DMS114 treated with DMSO at 0.1 percent for 48 hours (cell line): ENCODE measurements at regions not wholly inside any gene's neighbourhood (a gene's known extent, or its start where the extent isn't known, plus 50 kb on each side); places are given as distances from the start of the nearest gene placed in this dataset.
"Not testable (repeated sequence)": the region's sequence is repeated elsewhere in the genome, so short reads cannot be mapped to it uniquely, and the experiment has no call there.

Source experiments
- DNase-seq: peaks from one replicate; lab custom pipeline; 2025; ENCODE audit not compliant: unreplicated experiment; lab: John Stamatoyannopoulos, UW

GRCh38 chr12:84406720-84407119, 505.9 kb downstream of the SLC6A15 start:
- DNase-seq: not testable (repeated sequence)

- no peak for DNase-seq
These were observed 514.8 kb downstream of the SLC6A15 start for GRCh38 chr12:84397846-84398245.

- DNase-seq: peak; percentile 18
These were observed 515.3 kb downstream of the SLC6A15 start for GRCh38 chr12:84397263-84397662.

- not testable (repeated sequence) for DNase-seq
These were observed 521.4 kb downstream of the SLC6A15 start for GRCh38 chr12:84391176-84391575.

GRCh38 chr12:84384384-84384783, 528.2 kb downstream of the SLC6A15 start:
- no peak for DNase-seq

GRCh38 chr12:84382486-84382885, 530.1 kb downstream of the SLC6A15 start:
- DNase-seq: not testable (repeated sequence)

- no peak for DNase-seq
These were observed 536.3 kb downstream of the SLC6A15 start for GRCh38 chr12:84376320-84376719.

GRCh38 chr12:84375449-84376170, 537.0 kb downstream of the SLC6A15 start:
- no peak for DNase-seq

- no peak for DNase-seq
These were observed 550.1 kb downstream of the SLC6A15 start for GRCh38 chr12:84362552-84362897.

- no peak for DNase-seq
These were observed 550.7 kb downstream of the SLC6A15 start for GRCh38 chr12:84361651-84362551.

- DNase-seq: no peak
These were observed 555.3 kb downstream of the SLC6A15 start for GRCh38 chr12:84357314-84357713.

GRCh38 chr12:84356224-84356623, 556.4 kb downstream of the SLC6A15 start:
- no peak for DNase-seq

- DNase-seq: no peak
These were observed 557.0 kb downstream of the SLC6A15 start for GRCh38 chr12:84355561-84355960.

- no peak for DNase-seq
These were observed 564.0 kb downstream of the SLC6A15 start for GRCh38 chr12:84348582-84348981.

- DNase-seq: no peak
These were observed 571.0 kb downstream of the SLC6A15 start for GRCh38 chr12:84341467-84342193.

- DNase-seq: no peak
These were observed 576.4 kb downstream of the SLC6A15 start for GRCh38 chr12:84336231-84336630.

- no peak for DNase-seq
These were observed 582.7 kb downstream of the SLC6A15 start for GRCh38 chr12:84329938-84330337.

- DNase-seq: no peak
These were observed 596.7 kb downstream of the SLC6A15 start for GRCh38 chr12:84315926-84316325.

GRCh38 chr12:84313323-84313675, 599.3 kb downstream of the SLC6A15 start:
- no peak for DNase-seq

GRCh38 chr12:84308211-84308610, 604.4 kb downstream of the SLC6A15 start:
- no peak for DNase-seq

GRCh38 chr12:84305144-84305543, 607.5 kb downstream of the SLC6A15 start:
- no peak for DNase-seq

GRCh38 chr12:84294246-84294645, 618.4 kb downstream of the SLC6A15 start:
- DNase-seq: no peak
